ENCODE measurements at regions not wholly inside any gene's neighbourhood (a gene's known extent, or its start where the extent isn't known, plus 50 kb on each side); places are given as distances from the start of the nearest gene placed in this dataset.
"Not testable (repeated sequence)": the region's sequence is repeated elsewhere in the genome, so short reads cannot be mapped to it uniquely, and the experiment has no call there.

DNA sequence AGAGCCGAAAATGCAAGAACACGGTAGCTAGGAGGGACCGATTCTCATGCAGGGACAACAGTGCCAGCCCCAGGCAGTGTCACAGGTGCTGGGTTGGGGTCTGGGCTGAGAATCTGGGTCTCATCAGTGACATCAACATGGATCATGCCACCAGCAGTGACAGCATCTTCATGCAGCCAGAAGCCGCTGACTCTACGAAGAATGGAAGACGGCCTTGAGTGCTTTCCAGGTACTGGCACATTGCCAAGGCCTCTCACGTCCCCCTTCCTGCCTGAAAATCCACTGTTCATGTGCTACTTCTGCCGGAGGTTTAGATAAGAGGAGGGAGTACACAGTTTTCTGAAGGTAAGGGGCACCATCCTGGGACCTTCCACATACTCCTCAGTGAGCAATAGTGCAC, 141.1 kb upstream of the FOXQ1 start:
- H3K4me3 ChIP-seq: no peak overlapping the region
- WGBS, 2 donors: 48 to 61% methylated on average over 8 of the region's 8 CpGs
- H3K4me1 ChIP-seq: no peaks in the 10 kb centered on the region
- no peaks in the 10 kb centered on the region for H3K36me3 ChIP-seq
- H3K27me3 ChIP-seq: no peaks in the 10 kb centered on the region
- no peak for TF ChIP-seq POLR2A (IDR thresholded peaks at IDR 0.05)
- TF ChIP-seq, protein P1, sequence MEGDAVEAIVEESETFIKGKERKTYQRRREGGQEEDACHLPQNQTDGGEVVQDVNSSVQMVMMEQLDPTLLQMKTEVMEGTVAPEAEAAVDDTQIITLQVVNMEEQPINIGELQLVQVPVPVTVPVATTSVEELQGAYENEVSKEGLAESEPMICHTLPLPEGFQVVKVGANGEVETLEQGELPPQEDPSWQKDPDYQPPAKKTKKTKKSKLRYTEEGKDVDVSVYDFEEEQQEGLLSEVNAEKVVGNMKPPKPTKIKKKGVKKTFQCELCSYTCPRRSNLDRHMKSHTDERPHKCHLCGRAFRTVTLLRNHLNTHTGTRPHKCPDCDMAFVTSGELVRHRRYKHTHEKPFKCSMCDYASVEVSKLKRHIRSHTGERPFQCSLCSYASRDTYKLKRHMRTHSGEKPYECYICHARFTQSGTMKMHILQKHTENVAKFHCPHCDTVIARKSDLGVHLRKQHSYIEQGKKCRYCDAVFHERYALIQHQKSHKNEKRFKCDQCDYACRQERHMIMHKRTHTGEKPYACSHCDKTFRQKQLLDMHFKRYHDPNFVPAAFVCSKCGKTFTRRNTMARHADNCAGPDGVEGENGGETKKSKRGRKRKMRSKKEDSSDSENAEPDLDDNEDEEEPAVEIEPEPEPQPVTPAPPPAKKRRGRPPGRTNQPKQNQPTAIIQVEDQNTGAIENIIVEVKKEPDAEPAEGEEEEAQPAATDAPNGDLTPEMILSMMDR (IDR thresholded peaks at IDR 0.05): no peak
- TF ChIP-seq EP300 (IDR thresholded peaks at IDR 0.05): no peak
- no peak for DNase-seq (ENCODE audit: low spot score in 2 of 2)
- H3K9me3 ChIP-seq: no peaks in the 10 kb centered on the region
- no peak overlapping the region for H3K27ac ChIP-seq

DNA sequence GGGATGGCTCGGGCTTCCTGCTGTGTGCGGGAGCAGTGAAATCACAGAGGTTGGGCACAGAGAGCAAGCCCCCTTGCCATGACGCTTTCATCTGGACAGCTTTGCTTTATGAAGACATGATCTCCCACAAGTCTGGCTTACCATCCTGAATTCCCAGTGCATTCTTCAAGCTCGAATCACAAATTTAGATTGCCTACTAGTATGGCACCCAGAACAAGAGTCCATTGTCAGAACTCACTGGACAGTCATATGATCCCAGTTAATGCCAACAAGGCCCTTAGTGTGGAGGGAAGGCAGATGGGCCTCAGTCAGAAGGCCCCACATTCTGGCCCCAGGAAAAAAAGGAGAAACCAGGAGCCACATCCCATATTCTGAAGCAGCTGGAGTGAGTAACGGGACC, 147.3 kb upstream of the FOXQ1 start:
- Histone ChIP-seq H3K4me3 (no peak overlapping the region), H3K27ac (no peak overlapping the region), H3K27me3 (no peaks in the 10 kb centered on the region), H3K9me3 (no peaks in the 10 kb centered on the region), H3K36me3 (no peaks in the 10 kb centered on the region), H3K4me1 (no peaks in the 10 kb centered on the region)
- WGBS, 2 donors: 46 to 52% methylated on average over 5 of the region's 5 CpGs
- DNase-seq (ENCODE audit: low spot score in 2 of 2): no peak
- no peak for TF ChIP-seq EP300 (IDR thresholded peaks at IDR 0.05)
- no peak for TF ChIP-seq POLR2A (IDR thresholded peaks at IDR 0.05)

DNA sequence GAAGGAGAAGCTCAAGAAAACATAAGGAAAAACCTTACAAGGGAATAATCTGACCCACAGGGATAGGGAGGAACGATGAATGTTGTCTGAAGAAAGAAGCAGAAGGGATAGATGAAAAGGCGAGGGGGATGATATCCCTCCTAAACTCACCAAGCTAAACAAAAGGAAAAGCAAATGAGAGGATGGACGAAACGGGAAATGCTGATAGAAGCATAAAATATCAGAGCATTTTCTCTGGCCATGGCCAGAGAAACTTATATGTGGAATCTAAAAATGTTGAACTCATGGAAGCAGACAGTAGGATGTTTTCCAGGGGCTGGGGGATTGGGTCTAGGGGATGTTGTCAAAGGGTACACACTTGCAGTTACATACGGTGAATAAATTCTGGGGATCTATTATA, 148.4 kb upstream of the FOXQ1 start:
- H3K27me3 ChIP-seq: no peaks in the 10 kb centered on the region
- TF ChIP-seq POLR2A (IDR thresholded peaks at IDR 0.05): no peak
- WGBS, 2 donors: 68 to 77% methylated on average over 5 of the region's 5 CpGs

DNA sequence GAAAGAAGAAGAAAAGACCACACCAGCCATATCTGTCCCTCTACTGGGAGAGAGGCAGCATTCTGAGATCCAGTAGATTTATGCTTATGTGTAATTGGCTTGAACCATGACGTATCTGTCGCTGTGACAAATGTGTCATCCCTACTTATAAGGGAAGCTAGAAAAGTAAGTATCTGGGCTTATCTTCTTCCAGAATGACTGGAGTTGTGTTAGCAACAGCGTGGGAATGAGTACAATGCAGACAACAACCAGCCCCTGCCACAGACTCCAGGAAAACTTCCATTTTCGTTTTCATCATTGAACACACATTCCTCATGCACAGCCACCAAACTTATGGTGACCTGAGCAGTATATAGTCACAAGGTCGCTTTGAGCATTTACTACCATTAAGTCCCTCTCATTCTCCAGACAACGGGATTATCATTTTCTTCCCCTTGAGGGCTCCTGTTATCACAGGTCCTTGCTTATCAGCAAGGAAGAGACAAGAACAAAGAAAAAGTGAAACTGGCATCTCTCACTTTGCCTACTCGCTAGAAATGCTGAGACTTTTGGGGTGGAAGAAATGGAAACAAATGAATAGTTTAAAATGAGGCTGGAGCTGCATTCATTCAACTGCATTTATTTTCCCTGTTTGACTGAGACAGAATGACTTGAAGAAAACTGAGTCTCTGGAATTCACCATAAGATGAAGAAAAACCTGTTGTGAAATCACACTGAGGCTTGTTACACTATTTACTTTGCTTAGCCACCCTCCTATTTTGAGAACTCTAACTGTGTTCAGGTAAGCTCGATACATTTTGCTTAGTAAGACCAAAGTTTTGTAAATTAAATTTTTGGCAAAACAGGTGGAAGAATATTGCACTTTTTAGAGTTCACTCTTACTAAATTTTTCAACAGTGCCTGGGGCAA, 149.3 kb upstream of the FOXQ1 start:
- Histone ChIP-seq H3K4me3 (no peak overlapping the region), H3K36me3 (no peaks in the 10 kb centered on the region), H3K27ac (no peak overlapping the region), H3K4me1 (no peaks in the 10 kb centered on the region), H3K27me3 (no peaks in the 10 kb centered on the region), H3K9me3 (no peaks in the 10 kb centered on the region)
- no peak for TF ChIP-seq EP300 (IDR thresholded peaks at IDR 0.05)
- TF ChIP-seq, protein P1 (IDR thresholded peaks at IDR 0.05): no peak
- TF ChIP-seq POLR2A (IDR thresholded peaks at IDR 0.05): no peak
- no peak for DNase-seq (ENCODE audit: low spot score in 2 of 2)
- 81 to 86% methylated on average over 8 of the region's 8 CpGs for WGBS, 2 donors

More for the DNA sequence above, 148.4 kb upstream of the FOXQ1 start:
- Histone ChIP-seq H3K27ac (no peak overlapping the region), H3K36me3 (no peaks in the 10 kb centered on the region), H3K4me3 (no peak overlapping the region), H3K4me1 (no peaks in the 10 kb centered on the region), H3K9me3 (no peaks in the 10 kb centered on the region)
- DNase-seq (ENCODE audit: low spot score in 2 of 2): no peak

DNA sequence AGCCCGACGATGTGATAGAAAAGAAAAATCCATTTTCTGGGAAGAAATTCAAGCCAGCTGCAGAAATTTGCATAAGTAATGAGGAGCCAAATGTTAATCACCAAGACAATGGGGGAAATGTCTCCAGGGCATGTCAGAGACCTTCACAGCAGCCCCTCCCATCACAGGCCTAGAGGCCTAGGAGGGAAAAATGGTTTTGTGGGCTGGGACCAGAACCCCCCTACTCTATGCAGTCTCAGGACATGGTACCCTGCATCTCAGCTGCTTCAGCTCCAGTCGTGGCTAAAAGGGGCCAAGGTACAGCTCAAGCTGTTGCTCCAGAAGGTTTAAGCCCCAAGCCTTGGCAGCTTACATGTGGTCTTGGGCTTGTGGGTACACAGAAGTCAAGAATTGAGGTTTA, 155.5 kb upstream of the FOXQ1 start:
- H3K27ac ChIP-seq; H3K36me3 ChIP-seq; H3K4me1 ChIP-seq; H3K9me3 ChIP-seq; DNase-seq (ENCODE audit: low spot score in 2 of 2); H3K4me3 ChIP-seq; H3K27me3 ChIP-seq: not testable (repeated sequence)
- WGBS, 2 donors: 87 to 96% methylated on average over 3 of the region's 3 CpGs

DNA sequence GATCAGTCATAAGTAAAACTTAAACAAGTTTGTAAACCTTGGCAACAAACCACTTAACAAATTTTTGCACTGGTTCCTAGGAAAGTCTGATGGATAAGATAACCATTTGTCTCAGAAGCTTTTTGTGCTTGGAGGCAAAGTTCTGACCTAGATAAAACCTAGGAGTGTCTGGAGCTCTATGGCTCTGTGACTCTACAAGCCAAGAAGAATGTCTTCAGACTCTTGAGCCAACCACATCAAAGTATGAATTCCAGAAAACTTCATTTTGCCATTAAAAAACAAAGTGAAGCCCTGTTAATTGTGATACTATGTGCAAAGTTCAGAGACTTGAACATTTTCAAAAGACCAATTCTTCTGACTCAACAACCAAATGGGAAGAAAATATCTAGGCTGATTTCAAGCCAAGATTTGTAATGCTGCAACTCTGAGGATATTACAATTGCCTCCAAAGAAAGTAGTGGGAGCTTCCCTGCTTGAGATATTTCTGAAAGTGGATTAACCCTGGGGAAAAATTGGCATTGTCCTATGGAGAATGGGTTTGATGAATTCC, 158.1 kb upstream of the FOXQ1 start:
- Histone ChIP-seq H3K36me3 (no peaks in the 10 kb centered on the region), H3K27ac (no peak overlapping the region), H3K27me3 (no peaks in the 10 kb centered on the region), H3K9me3 (no peaks in the 10 kb centered on the region), H3K4me3 (no peak overlapping the region), H3K4me1 (no peaks in the 10 kb centered on the region)
- TF ChIP-seq, protein P1 (IDR thresholded peaks at IDR 0.05): no peak
- TF ChIP-seq POLR2A (IDR thresholded peaks at IDR 0.05): no peak
- TF ChIP-seq EP300 (IDR thresholded peaks at IDR 0.05): no peak
- no peak for DNase-seq (ENCODE audit: low spot score in 2 of 2)

Measured in tibial nerve (tissue), 4 donors.